Astrocyte (in vitro differentiated cells and primary cell): ENCODE measurements at regions not wholly inside any gene's neighbourhood (a gene's known extent, or its start where the extent isn't known, plus 50 kb on each side); places are given as distances from the start of the nearest gene placed in this dataset.

ENCODE experiments used
- CTCF ChIP-seq: IDR thresholded peaks from 2 replicates; pipeline ENCODE4 v1.5.1; 2011; ENCODE audit warnings: low read depth, mild to moderate bottlenecking, inconsistent platforms, low read length, moderate library complexity; ENCODE audit not compliant: insufficient read depth
- EZH2 ChIP-seq: IDR thresholded peaks from 2 replicates; pipeline ENCODE4 v1.6.1; 2012; ENCODE audit warnings: mild to moderate bottlenecking, low read length, inconsistent platforms; ENCODE audit not compliant: insufficient read depth

DNA sequence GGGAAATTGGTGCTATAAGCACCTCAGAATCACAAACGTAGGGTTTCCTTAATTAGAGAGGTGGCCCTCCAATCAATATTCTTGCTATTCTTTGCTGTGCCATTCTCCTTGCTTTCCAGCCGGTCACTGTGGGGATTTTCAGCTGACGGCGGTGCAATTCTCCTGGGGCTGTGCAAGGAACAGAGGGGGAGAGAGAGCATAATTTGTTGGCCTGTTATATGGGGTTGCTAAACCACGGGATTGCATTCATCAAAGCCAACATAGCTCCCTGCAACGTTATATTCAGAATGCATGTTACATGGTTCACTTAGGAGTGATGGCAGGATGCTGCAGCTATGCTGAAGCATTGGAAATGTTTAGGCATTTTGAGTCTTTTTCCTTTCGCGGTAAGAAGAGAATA, 441.3 kb upstream of the CLINT1 start:
- TF ChIP-seq CTCF (no peak), EZH2 (no peak)
